HUES64 (cell line): ENCODE measurements at regions not wholly inside any gene's neighbourhood (a gene's known extent, or its start where the extent isn't known, plus 50 kb on each side); places are given as distances from the start of the nearest gene placed in this dataset.

Experiments used
- H3K27ac ChIP-seq: 2 replicates; pipeline ENCODE4 v1.7.0; 2013; ENCODE audit warnings: low read depth, low read length, inconsistent platforms
- H3K27me3 ChIP-seq: 2 replicates; pipeline ENCODE4 v1.6.1; 2013; ENCODE audit warnings: mild to moderate bottlenecking, low read length; ENCODE audit not compliant: insufficient read depth
- H3K36me3 ChIP-seq: 2 replicates; pipeline ENCODE4 v1.6.1; 2013; ENCODE audit warnings: mild to moderate bottlenecking, low read length; ENCODE audit not compliant: insufficient read depth
- H3K4me1 ChIP-seq: 2 replicates; pipeline ENCODE4 v1.6.1; 2013; ENCODE audit warnings: mild to moderate bottlenecking, low read length, moderate library complexity; ENCODE audit not compliant: insufficient read depth
- H3K4me3 ChIP-seq: 2 replicates; pipeline ENCODE4 v1.5.1; 2013; ENCODE audit warnings: mild to moderate bottlenecking, low read length, moderate library complexity
- H3K9ac ChIP-seq: 2 replicates; pipeline ENCODE4 v1.6.1; 2013; ENCODE audit warnings: mild to moderate bottlenecking, low read depth, low read length
- H3K9me3 ChIP-seq: 2 replicates; pipeline ENCODE4 v1.6.1; 2013; ENCODE audit warnings: low read depth, low read length; ENCODE audit not compliant: insufficient read depth
- WGBS: fragments of 150-250, 120-280 bp; methylation state at CpG from one replicate; pipeline ENCODE4 v1.1.7; 2013; ENCODE audit warnings: missing lambda C conversion rate; 5-methylcytosine and 5-hydroxymethylcytosine counted together

DNA sequence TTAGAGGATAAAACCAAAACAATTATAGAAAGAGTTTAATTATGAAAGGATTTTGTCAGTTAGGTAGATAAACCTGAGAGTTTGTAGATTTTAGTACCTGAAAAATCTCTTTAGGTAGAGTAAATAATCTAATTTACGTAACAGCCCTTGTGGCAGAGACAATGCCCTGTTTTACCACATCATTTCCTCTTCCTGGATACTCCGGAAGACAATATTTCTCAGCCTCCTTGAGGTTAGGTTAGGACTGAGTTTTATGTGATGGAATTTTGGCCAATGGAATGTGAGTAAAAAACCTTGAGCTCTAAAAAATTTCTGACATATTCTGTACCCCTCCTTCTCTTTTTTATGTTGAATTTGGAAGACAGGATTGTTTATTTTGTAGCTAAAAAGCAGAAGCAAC is 50.7 kb upstream of the TPRG1 start:
- H3K27me3 ChIP-seq, result no peaks in the 10 kb centered on the region
- WGBS, result no CpG with 5 or more reads among the region's 2 CpGs
- no peak overlapping the region for H3K9ac ChIP-seq
- H3K9me3 ChIP-seq, result peaks cover 4% of the 10 kb centered on the region; the same call in 1 of the 2 replicates
- no peak overlapping the region for H3K4me3 ChIP-seq
- no peak overlapping the region for H3K27ac ChIP-seq
- no peaks in the 10 kb centered on the region for H3K4me1 ChIP-seq
- no peaks in the 10 kb centered on the region for H3K36me3 ChIP-seq
